GM21367 (cell line): ENCODE measurements at regions not wholly inside any gene's neighbourhood (a gene's known extent, or its start where the extent isn't known, plus 50 kb on each side); places are given as distances from the start of the nearest gene placed in this dataset.

Source experiments
- ATAC-seq: cut with Tn5 transposase; IDR thresholded peaks from one replicate; pipeline ENCODE4 v1.9.1; 2021; ENCODE audit not compliant: unreplicated experiment

DNA sequence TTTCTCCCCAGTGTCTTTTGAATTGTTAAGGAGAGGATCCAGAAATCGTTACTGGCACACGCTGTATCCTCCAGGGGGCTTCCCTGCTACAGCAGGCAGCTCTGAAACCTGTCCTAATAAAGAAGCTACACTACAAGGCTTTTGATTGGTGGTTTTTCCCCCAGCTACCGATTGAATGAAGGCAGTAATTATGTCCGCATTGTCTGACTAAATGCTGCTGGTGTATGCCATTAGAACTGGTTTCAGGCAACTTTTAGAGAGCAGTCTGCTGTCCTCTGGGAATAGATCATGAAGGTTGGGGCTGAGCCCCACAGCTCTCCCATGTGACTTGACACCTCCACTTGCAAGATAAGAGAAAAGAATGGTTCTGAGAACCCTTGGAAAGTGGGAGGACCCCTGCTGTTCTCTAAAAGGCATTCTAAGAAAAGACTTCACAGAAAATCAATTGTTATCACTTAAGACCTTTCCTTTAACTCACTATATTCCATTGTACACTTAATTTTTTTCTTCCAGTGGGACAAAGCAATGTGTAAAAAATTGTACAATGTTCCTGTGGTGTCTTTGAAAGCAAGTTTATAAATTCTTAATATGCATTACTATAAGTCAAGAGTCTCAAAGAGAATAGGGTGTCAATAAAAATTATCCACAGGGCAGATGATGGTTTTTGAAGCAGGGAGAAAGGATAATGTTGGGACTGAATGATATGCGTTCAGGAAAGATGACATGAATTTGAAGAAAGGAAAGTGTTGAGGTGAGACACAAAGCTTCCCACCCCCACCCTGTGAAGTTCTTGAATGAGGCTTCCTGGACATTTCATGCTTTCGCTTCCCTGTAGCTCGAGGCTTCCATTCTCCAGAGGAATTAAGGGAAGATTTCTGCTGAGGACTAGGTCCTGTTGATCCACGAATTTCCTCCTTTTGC, 53.0 kb upstream of the DAZL start:
- ATAC-seq, result no peak

DNA sequence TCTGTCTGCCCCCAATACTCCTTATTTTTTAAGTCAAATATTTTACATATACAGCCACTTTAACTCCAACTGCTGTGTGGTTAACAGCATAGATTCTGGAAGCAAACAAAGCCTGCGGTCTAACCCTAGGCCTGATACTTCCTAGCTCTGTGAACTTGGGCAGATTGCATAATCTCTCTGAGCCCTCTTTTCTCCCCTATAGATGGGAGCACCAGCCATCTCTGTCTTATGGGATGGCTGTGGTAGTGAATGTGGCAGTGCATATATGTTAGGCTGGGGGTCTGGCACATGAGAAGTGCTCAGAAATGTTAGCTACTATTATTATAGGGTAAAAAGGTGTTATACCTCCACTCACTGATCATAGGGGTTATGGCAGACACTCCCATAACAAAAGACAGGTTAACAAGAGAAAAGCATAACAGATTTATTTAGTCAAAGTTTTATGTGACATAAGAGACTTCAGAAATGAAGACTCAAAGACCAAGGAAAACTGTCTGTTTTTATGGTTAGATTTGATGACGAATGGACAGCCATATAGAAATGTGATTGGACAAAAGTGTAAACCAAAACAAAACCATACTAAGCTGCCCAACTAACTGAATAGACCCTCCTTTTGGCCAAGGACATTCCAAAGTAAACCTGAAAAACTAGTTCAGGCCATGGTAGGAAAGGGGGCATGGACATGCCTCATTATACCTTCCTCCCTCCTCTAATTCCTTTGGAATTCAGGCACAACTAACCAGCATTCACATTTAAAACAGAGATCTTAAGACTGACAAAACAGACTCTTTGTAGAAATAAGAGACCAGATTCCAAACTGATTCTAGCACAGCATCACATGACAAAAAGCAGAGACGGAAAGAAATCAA, 53.9 kb upstream of the DAZL start:
- no peak for ATAC-seq

GRCh38 chr3:16663854-16664712, 58.9 kb upstream of the DAZL start:
- ATAC-seq, result no peak

- no peak for ATAC-seq
Measured at GRCh38 chr3:16665282-16665741, 60.1 kb upstream of the DAZL start.

GRCh38 chr3:16666206-16666605, 61.0 kb upstream of the DAZL start:
- no peak for ATAC-seq

DNA sequence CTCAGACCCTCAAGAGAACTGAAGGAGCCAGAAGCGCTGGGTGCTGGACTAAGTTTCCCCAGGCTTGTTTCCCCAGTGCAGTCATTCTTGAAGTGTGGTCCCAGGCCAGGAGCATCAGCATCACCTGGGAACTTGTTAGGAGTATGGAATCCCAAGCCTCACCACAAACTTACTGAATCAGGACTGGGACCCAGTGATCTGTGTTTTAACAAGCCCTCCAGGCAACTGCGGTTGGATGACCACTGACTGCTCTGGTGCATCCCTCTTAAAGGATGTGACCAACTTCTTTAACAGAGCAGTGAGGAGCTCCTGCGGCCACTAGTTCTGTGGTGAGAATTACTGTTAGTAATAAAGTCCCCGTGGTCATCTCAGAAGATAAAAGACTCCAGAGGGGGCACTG, 62.4 kb upstream of the DAZL start:
- ATAC-seq, result no peak

- ATAC-seq, result no peak
Measured at GRCh38 chr3:16668776-16669545, 63.7 kb upstream of the DAZL start.

- ATAC-seq, result no peak
Measured at GRCh38 chr3:16670191-16670590, 65.0 kb upstream of the DAZL start.

DNA sequence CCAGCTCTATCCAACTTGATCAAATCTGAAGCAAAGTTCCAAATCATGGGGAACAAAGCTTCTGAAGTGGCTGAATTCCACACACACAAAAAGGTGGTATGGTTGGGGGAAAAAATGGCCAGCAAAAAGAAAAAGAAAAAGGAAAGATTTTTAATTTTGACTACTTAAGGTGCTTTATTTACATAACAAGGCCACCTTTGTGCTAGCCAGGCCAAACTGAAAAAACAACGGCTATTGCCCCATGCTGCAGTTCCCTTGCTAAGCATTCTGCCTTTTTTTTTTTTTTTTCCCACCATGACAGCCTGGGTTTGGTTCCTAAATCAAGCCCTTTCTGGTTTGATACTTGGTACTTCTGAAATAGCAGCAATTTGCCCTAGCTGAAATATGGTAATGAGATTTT, 66.5 kb upstream of the DAZL start:
- no peak for ATAC-seq

- no peak for ATAC-seq
Measured at GRCh38 chr3:16673530-16673929, 68.3 kb upstream of the DAZL start.

- ATAC-seq, result no peak
Measured at GRCh38 chr3:16675805-16676204, 70.6 kb upstream of the DAZL start.

DNA sequence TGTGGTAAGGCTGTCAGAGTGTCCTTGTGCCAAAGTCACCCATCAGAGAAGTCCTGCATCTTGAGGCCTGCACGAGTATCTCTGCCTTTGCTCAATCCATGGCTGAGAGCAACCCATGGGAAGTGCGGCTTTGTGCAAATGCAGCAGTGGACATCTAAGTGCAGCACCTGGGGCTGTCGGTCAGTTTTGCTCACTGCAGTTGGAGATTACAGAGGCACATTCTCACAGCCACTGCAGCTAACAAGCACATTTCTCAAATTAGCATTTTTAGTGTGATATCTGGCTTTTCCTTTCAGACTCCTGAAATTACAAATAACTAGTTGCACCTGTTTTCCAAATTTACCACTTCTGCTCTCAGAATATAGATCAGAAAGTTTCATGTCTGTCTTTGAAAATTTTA, 81.5 kb upstream of the DAZL start:
- ATAC-seq, result no peak

- ATAC-seq, result no peak
Measured at GRCh38 chr3:16687221-16687620, 82.0 kb upstream of the DAZL start.

DNA sequence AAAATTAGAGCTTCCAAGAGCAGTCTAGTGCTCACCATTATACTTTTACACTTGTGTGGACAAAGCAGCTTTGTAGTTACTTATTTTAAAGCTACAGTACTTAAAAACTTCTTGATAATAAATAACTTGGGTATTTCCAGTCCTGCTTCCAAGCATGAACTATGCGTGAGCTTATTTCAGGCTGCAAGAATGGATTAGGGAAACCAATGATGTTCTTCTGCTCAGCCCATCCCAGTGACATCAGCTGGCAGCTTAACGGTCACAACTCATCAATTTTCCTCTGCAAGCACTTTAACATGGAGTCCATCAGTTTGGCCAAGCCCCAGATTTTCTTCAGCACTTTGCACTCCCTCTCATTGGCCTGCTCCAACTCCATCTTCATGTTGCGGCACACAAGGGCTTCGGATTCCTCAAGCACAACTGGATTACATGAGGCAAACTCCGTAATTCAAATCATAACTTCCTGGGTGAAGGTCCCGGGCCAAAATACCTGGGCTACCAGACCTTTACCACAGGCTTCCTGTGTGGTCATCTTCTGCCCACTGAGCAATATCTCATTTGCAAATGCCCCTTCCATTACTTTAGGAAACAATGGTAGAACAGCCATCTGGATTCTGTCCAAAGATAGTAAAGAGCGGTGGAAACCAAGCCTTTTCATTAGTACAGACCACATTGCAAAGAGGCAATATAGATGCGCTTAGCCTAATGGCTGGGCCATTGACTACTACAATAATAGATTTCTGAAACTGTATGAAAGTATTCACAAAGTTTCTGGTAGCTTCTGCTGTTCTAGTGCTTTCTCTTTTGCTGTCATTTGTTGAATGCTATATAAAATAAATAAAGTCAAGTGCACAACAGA, 87.5 kb upstream of the DAZL start:
- no peak for ATAC-seq

DNA sequence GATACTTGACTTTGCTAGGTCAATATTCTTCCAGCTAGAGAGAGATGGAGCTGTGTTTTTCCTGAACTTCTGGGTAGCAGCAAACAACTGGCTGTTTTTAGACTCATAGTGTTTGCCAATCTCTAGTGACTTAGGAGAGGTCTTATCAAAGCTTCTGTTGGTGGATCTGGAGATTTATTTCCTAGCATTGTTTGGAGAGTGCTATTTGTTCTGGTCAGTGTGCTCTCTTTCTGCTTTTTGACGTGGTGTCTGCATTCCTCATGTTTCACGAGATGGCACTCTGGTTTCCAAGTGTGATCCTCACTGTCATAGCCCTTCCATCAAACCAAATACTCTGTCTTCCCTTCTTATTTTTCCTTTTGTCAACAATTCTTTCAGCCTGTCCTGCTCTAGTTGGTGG, 88.6 kb upstream of the DAZL start:
- ATAC-seq, result no peak

DNA sequence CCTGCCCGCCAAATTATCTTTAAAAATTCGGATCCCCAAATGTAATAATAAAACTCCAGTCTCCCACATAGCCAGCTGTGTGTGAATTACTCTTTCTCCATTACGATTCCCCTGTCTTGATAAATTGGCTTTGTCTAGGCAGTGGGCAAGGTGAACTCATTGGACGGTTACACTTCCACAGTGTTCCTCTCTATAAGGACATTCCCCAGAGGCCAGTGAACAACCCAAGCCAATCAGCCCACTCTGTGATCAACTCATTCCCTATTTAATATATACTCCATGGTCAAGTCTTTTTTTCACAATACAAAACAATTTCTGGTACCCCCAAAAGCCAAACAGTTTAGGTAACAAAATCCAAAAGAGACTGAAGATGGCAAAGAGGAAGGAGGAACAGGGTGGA, 90.5 kb upstream of the DAZL start:
- ATAC-seq, result no peak

DNA sequence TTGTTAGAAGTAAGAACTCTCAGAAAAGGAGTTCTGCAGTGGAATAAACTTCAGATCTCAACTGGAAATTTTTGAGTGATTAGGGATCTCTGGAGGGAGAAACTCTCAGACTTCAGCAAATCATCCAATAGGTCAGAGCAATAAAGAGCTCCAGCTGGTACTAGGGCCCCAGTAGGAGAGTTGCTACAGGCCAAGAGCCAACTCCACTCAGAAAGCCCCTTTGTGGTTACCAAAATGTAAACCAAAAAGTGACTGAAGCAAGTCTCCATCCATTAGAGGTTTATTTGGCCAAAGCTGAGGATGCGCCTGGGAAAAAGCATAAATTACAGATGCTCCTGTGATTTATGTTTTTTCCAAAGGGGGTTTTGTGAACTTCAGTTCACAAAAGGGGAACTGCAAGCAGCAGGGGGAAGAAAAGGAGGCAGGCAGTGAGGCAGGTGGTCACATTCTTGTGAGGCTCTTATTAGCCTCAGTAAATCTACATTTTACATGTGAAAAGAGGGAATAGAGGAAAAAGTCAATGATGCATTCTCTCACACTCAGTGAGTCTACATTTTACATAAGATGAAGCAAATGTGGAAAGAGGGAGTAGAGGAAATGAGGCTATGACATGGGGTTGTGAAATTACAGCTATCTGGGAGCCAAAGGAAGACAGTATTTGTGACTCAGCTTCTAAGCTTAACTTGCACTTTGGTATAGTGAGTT, 92.4 kb upstream of the DAZL start:
- ATAC-seq, result no peak

DNA sequence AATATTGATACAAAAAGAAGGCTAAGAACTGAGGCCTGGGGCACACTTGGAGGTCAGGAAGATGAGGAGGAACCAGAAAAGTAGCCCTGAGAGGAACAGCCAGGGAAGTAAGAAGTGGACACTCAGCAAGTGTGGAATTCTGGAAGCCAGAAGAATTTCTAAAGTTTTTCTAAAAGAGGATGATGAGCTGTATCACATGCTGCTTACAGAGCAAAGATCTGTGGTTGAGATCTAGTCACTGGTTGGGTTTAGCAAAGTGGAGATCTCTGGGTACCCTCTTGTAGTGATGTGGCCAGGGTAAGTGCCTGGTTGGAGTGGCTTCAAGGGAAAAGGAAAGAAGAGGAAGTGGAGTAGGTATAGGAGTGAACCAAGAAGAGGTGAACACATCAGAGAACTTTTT, 95.4 kb upstream of the DAZL start:
- no peak for ATAC-seq

DNA sequence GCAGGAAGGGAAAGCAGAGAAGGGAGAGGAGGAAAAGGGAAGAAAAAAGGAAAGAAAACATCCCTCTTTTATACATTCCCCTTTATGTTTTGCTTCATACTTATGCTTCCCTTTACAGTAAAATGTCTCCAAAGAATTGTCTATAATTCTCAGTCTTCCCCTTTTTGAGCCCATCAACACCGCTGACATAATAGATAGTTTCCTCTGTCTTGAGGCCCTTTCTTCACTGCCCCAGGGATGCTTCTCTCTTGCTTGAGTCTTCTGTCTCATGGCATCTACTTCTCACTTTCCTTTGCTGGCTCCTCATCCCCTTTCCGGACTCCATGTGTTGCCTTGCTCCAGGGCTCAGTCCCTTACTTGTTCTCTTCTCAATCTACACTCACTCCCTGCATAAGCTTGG, 99.7 kb upstream of the DAZL start:
- no peak for ATAC-seq
